ENCODE measurements at regions not wholly inside any gene's neighbourhood (a gene's known extent, or its start where the extent isn't known, plus 50 kb on each side); places are given as distances from the start of the nearest gene placed in this dataset.

GRCh38 chr12:113689047-113689610 is 217.5 kb upstream of the LHX5 start:
- H2BK120ac ChIP-seq (ENCODE audit: low read depth, low read length), result no peak overlapping the region
- no peak for DNase-seq
- no peak overlapping the region for H3K9ac ChIP-seq (ENCODE audit: low read length)
- no peak overlapping the region for H3K56ac ChIP-seq (ENCODE audit: low read length)
- H3K79me1 ChIP-seq (ENCODE audit: low read length), result no peaks in the 10 kb centered on the region
- no CpG with 5 or more reads among the region's 9 CpGs for WGBS (ENCODE audit: extremely low coverage, insufficient coverage, low lambda C conversion rate)
- H3K36me3 ChIP-seq (ENCODE audit: control insufficient read depth, insufficient read depth, low read length), result no peaks in the 10 kb centered on the region
- H4K8ac ChIP-seq (ENCODE audit: low read depth, low read length), result no peak overlapping the region
- no peak overlapping the region for H3K23ac ChIP-seq (ENCODE audit: low read length)
- H3K4me2 ChIP-seq (ENCODE audit: low read length), result no peak overlapping the region
- H3K4me1 ChIP-seq (ENCODE audit: control insufficient read depth, low read depth, low read length), result no peaks in the 10 kb centered on the region
- H3K79me2 ChIP-seq (ENCODE audit: control insufficient read depth, insufficient read depth, low read length), result no peaks in the 10 kb centered on the region
- no peak overlapping the region for H3K18ac ChIP-seq (ENCODE audit: low read length)
- H3K4ac ChIP-seq (ENCODE audit: low read depth, low read length), result no peak overlapping the region
- H2BK15ac ChIP-seq (replicated peaks; ENCODE audit: low read depth), result no peak overlapping the region
- no peak overlapping the region for H4K5ac ChIP-seq (ENCODE audit: low read length)
- no peak overlapping the region for H3K27ac ChIP-seq (ENCODE audit: low read depth, low read length)
- no peak overlapping the region for H2AK5ac ChIP-seq (ENCODE audit: low read length)
- no peak overlapping the region for H2BK5ac ChIP-seq (ENCODE audit: low read length)
- H3K27me3 ChIP-seq (ENCODE audit: insufficient read depth, low read length, poor library complexity), result no peaks in the 10 kb centered on the region
- H3K4me3 ChIP-seq (ENCODE audit: low read length), result no peak overlapping the region

DNA sequence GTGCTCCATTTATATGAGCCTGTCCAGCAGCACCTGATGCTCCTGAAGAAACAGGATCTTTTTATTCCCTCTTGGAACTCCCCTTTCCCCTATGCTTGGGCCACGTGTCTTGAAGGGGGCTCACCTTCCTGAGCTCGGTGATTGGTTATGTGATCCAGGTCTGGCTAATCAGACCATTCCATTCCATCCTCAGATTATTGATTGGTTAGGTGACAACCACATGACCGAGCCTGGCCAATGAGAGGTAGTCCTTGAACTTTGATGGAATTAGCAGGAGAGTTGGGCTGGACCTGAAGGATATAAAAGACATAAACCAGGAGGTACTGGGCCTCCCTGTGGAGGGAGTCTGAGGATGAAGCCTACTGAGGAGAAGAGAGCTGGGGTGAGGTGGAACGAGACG is 216.6 kb upstream of the LHX5 start:
- Histone ChIP-seq H3K4me2 (ENCODE audit: low read length) (no peak overlapping the region), H2AK5ac (ENCODE audit: low read length) (no peak overlapping the region), H3K27me3 (ENCODE audit: insufficient read depth, low read length, poor library complexity) (no peaks in the 10 kb centered on the region), H4K8ac (ENCODE audit: low read depth, low read length) (no peak overlapping the region), H4K5ac (ENCODE audit: low read length) (no peak overlapping the region), H3K79me1 (ENCODE audit: low read length) (no peaks in the 10 kb centered on the region), H3K79me2 (ENCODE audit: control insufficient read depth, insufficient read depth, low read length) (no peaks in the 10 kb centered on the region), H2BK15ac (replicated peaks; ENCODE audit: low read depth) (no peak overlapping the region), H3K9ac (ENCODE audit: low read length) (no peak overlapping the region), H2BK5ac (ENCODE audit: low read length) (no peak overlapping the region), H3K4ac (ENCODE audit: low read depth, low read length) (no peak overlapping the region), H3K56ac (ENCODE audit: low read length) (no peak overlapping the region), H3K4me3 (ENCODE audit: low read length) (no peak overlapping the region), H2BK120ac (ENCODE audit: low read depth, low read length) (no peak overlapping the region), H3K4me1 (ENCODE audit: control insufficient read depth, low read depth, low read length) (no peaks in the 10 kb centered on the region), H3K36me3 (ENCODE audit: control insufficient read depth, insufficient read depth, low read length) (no peaks in the 10 kb centered on the region), H3K18ac (ENCODE audit: low read length) (no peak overlapping the region), H3K27ac (ENCODE audit: low read depth, low read length) (no peak overlapping the region), H3K23ac (ENCODE audit: low read length) (no peak overlapping the region)
- WGBS (ENCODE audit: extremely low coverage, insufficient coverage, low lambda C conversion rate), result no CpG with 5 or more reads among the region's 5 CpGs
- DNase-seq, result no peak

GRCh38 chr12:113684908-113685782 is 213.5 kb upstream of the LHX5 start:
- Histone ChIP-seq H3K4me1 (ENCODE audit: control insufficient read depth, low read depth, low read length) (no peaks in the 10 kb centered on the region), H3K4me2 (ENCODE audit: low read length) (no peak overlapping the region), H3K56ac (ENCODE audit: low read length) (no peak overlapping the region), H3K79me1 (ENCODE audit: low read length) (no peaks in the 10 kb centered on the region), H3K23ac (ENCODE audit: low read length) (no peak overlapping the region), H3K27me3 (ENCODE audit: insufficient read depth, low read length, poor library complexity) (no peaks in the 10 kb centered on the region), H2BK5ac (ENCODE audit: low read length) (no peak overlapping the region), H3K4me3 (ENCODE audit: low read length) (no peak overlapping the region), H3K27ac (ENCODE audit: low read depth, low read length) (no peak overlapping the region), H3K9ac (ENCODE audit: low read length) (no peak overlapping the region), H4K5ac (ENCODE audit: low read length) (no peak overlapping the region), H3K79me2 (ENCODE audit: control insufficient read depth, insufficient read depth, low read length) (no peaks in the 10 kb centered on the region), H2AK5ac (ENCODE audit: low read length) (no peak overlapping the region), H2BK120ac (ENCODE audit: low read depth, low read length) (no peak overlapping the region), H2BK15ac (replicated peaks; ENCODE audit: low read depth) (no peak overlapping the region), H3K18ac (ENCODE audit: low read length) (no peak overlapping the region), H3K36me3 (ENCODE audit: control insufficient read depth, insufficient read depth, low read length) (no peaks in the 10 kb centered on the region), H3K4ac (ENCODE audit: low read depth, low read length) (no peak overlapping the region), H4K8ac (ENCODE audit: low read depth, low read length) (no peak overlapping the region)
- no CpG with 5 or more reads among the region's 20 CpGs for WGBS (ENCODE audit: extremely low coverage, insufficient coverage, low lambda C conversion rate)
- no peak for DNase-seq

- no peak overlapping the region for H3K4me2 ChIP-seq (ENCODE audit: low read length)
- H3K36me3 ChIP-seq (ENCODE audit: control insufficient read depth, insufficient read depth, low read length), result no peaks in the 10 kb centered on the region
- no peak overlapping the region for H3K4ac ChIP-seq (ENCODE audit: low read depth, low read length)
- H4K8ac ChIP-seq (ENCODE audit: low read depth, low read length), result no peak overlapping the region
- H3K23ac ChIP-seq (ENCODE audit: low read length), result no peak overlapping the region
- H2AK5ac ChIP-seq (ENCODE audit: low read length), result no peak overlapping the region
- H3K27ac ChIP-seq (ENCODE audit: low read depth, low read length), result no peak overlapping the region
- H3K27me3 ChIP-seq (ENCODE audit: insufficient read depth, low read length, poor library complexity), result no peaks in the 10 kb centered on the region
- H3K56ac ChIP-seq (ENCODE audit: low read length), result no peak overlapping the region
- no peak overlapping the region for H4K5ac ChIP-seq (ENCODE audit: low read length)
- peak; percentile 11 for DNase-seq
- no peaks in the 10 kb centered on the region for H3K79me1 ChIP-seq (ENCODE audit: low read length)
- H2BK5ac ChIP-seq (ENCODE audit: low read length), result no peak overlapping the region
- H3K4me3 ChIP-seq (ENCODE audit: low read length), result no peak overlapping the region
- H3K9ac ChIP-seq (ENCODE audit: low read length), result no peak overlapping the region
- H3K4me1 ChIP-seq (ENCODE audit: control insufficient read depth, low read depth, low read length), result no peaks in the 10 kb centered on the region
- no peak overlapping the region for H2BK120ac ChIP-seq (ENCODE audit: low read depth, low read length)
- H3K79me2 ChIP-seq (ENCODE audit: control insufficient read depth, insufficient read depth, low read length), result no peaks in the 10 kb centered on the region
- WGBS (ENCODE audit: extremely low coverage, insufficient coverage, low lambda C conversion rate), result no CpG with 5 or more reads among the region's 13 CpGs
- H2BK15ac ChIP-seq (replicated peaks; ENCODE audit: low read depth), result no peak overlapping the region
- no peak overlapping the region for H3K18ac ChIP-seq (ENCODE audit: low read length)
These were observed 212.6 kb upstream of the LHX5 start for GRCh38 chr12:113684053-113684907.

GRCh38 chr12:113683574-113683973 is 211.9 kb upstream of the LHX5 start:
- no peaks in the 10 kb centered on the region for H3K79me1 ChIP-seq (ENCODE audit: low read length)
- H3K4me3 ChIP-seq (ENCODE audit: low read length), result no peak overlapping the region
- DNase-seq, result no peak
- H2BK120ac ChIP-seq (ENCODE audit: low read depth, low read length), result no peak overlapping the region
- no peaks in the 10 kb centered on the region for H3K36me3 ChIP-seq (ENCODE audit: control insufficient read depth, insufficient read depth, low read length)
- no peak overlapping the region for H2AK5ac ChIP-seq (ENCODE audit: low read length)
- H3K56ac ChIP-seq (ENCODE audit: low read length), result no peak overlapping the region
- no peak overlapping the region for H3K23ac ChIP-seq (ENCODE audit: low read length)
- H3K9ac ChIP-seq (ENCODE audit: low read length), result no peak overlapping the region
- no peaks in the 10 kb centered on the region for H3K27me3 ChIP-seq (ENCODE audit: insufficient read depth, low read length, poor library complexity)
- no peaks in the 10 kb centered on the region for H3K79me2 ChIP-seq (ENCODE audit: control insufficient read depth, insufficient read depth, low read length)
- no peak overlapping the region for H3K18ac ChIP-seq (ENCODE audit: low read length)
- H3K4me2 ChIP-seq (ENCODE audit: low read length), result no peak overlapping the region
- no peak overlapping the region for H4K8ac ChIP-seq (ENCODE audit: low read depth, low read length)
- H4K5ac ChIP-seq (ENCODE audit: low read length), result no peak overlapping the region
- H2BK15ac ChIP-seq (replicated peaks; ENCODE audit: low read depth), result no peak overlapping the region
- H2BK5ac ChIP-seq (ENCODE audit: low read length), result no peak overlapping the region
- no peaks in the 10 kb centered on the region for H3K4me1 ChIP-seq (ENCODE audit: control insufficient read depth, low read depth, low read length)
- H3K27ac ChIP-seq (ENCODE audit: low read depth, low read length), result no peak overlapping the region
- WGBS (ENCODE audit: extremely low coverage, insufficient coverage, low lambda C conversion rate), result no CpG with 5 or more reads among the region's 7 CpGs
- no peak overlapping the region for H3K4ac ChIP-seq (ENCODE audit: low read depth, low read length)
